Upper lobe of left lung (tissue), 6 donors: ENCODE measurements at regions not wholly inside any gene's neighbourhood (a gene's known extent, or its start where the extent isn't known, plus 50 kb on each side); places are given as distances from the start of the nearest gene placed in this dataset.

Source experiments
- ATAC-seq, 2 donors: fragments of 200-7000 bp; cut with Tn5 transposase; one replicate each; pipeline ENCODE4 v1.9.1; 2022; ENCODE audit warnings: mild to moderate bottlenecking in 2 of 2, moderate library complexity in 2 of 2; ENCODE audit not compliant: low FRiP score in 2 of 2
- DNase-seq, 2 donors: peaks; one replicate each; pipeline ENCODE4 v3.0.0-alpha.2; 2019 to 2020
- H3K27ac ChIP-seq, 4 donors: fragments of 200-600 bp; sonication (generic); one replicate each; pipeline ENCODE4 v1.5.1; 2016 to 2019
- H3K27me3 ChIP-seq, 4 donors: fragments of 200-600 bp; sonication (generic); one replicate each; pipeline ENCODE4 v1.5.1; 2017 to 2019
- H3K36me3 ChIP-seq, 4 donors: fragments of 200-600 bp; sonication (generic); one replicate each; pipeline ENCODE4 v1.5.1; 2016 to 2019
- H3K4me1 ChIP-seq, 4 donors: fragments of 200-600 bp; sonication (generic); one replicate each; pipeline ENCODE4 v1.5.1; 2018 to 2019
- H3K4me3 ChIP-seq, 4 donors: fragments of 200-600 bp; sonication (generic); one replicate each; pipeline ENCODE4 v1.5.1; 2017 to 2019; ENCODE audit warnings: mild to moderate bottlenecking in 2 of 4, moderate library complexity in 1 of 4
- H3K9me3 ChIP-seq, 4 donors: fragments of 200-600 bp; sonication (generic); one replicate each; pipeline ENCODE4 v1.5.1; 2018 to 2019
- EP300 ChIP-seq, 4 donors: sonication (generic); formaldehyde crosslinking; IDR thresholded peaks; one replicate each; pipeline ENCODE4 v1.5.1; 2017; ENCODE audit warnings: antibody characterized with exemption in 4 of 4, control low read depth in 2 of 4
- POLR2A ChIP-seq, 4 donors: fragments of 450-650 bp; IDR thresholded peaks; one replicate each; pipeline ENCODE4 v1.5.1; 2016 to 2017; ENCODE audit warnings: antibody characterized with exemption in 4 of 4, mild to moderate bottlenecking in 2 of 4
- POLR2AphosphoS5 ChIP-seq, 2 donors: sonication (generic); formaldehyde crosslinking; IDR thresholded peaks; one replicate each; pipeline ENCODE4 v1.5.1; 2017; ENCODE audit warnings: antibody characterized with exemption in 2 of 2
- WGBS, 2 donors: methylation state at CpG; one replicate each; pipeline ENCODE4 v1.1.5; 2017 to 2018; 5-methylcytosine and 5-hydroxymethylcytosine counted together
- TF ChIP-seq, protein P1 (sequence below), 6 experiments: fragments of 450-650 bp in 4 of 6; fragments of 200-600 bp in 2 of 6; sonication (generic) in 2 of 6; IDR thresholded peaks; one replicate each; pipeline ENCODE4 v1.5.1; 2016 to 2019; ENCODE audit warnings: antibody characterized with exemption in 6 of 6
- donor health status: DM: no; HTN: no; CAD: no; lungs with moderate emphysema.
- donor health status: DM: no; HTN: yes; CAD: no; lungs with severe emphysema.

- peak in 1 of 2 donors; percentile 80 for ATAC-seq
- no peak for DNase-seq
- Histone ChIP-seq H3K4me1 (peaks cover 27 to 44% (median 35%) of the 10 kb centered on the region in 4 donors), H3K9me3 (no peaks in the 10 kb centered on the region), H3K27me3 (no peaks in the 10 kb centered on the region), H3K36me3 (no peaks in the 10 kb centered on the region), H3K27ac (peak overlapping the region; percentile 46 to 68 (median 54)), H3K4me3 (no peak overlapping the region)
- WGBS, 2 donors: 33% methylated on average over 8 of the region's 8 CpGs
- no peak for TF ChIP-seq POLR2AphosphoS5 (IDR thresholded peaks at IDR 0.05)
- TF ChIP-seq POLR2A (IDR thresholded peaks at IDR 0.05): no peak
- TF ChIP-seq, protein P1, sequence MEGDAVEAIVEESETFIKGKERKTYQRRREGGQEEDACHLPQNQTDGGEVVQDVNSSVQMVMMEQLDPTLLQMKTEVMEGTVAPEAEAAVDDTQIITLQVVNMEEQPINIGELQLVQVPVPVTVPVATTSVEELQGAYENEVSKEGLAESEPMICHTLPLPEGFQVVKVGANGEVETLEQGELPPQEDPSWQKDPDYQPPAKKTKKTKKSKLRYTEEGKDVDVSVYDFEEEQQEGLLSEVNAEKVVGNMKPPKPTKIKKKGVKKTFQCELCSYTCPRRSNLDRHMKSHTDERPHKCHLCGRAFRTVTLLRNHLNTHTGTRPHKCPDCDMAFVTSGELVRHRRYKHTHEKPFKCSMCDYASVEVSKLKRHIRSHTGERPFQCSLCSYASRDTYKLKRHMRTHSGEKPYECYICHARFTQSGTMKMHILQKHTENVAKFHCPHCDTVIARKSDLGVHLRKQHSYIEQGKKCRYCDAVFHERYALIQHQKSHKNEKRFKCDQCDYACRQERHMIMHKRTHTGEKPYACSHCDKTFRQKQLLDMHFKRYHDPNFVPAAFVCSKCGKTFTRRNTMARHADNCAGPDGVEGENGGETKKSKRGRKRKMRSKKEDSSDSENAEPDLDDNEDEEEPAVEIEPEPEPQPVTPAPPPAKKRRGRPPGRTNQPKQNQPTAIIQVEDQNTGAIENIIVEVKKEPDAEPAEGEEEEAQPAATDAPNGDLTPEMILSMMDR (IDR thresholded peaks at IDR 0.05): no peak
- TF ChIP-seq EP300 (IDR thresholded peaks at IDR 0.05): no peak
Observed at GRCh38 chr2:42959234-42960001, 167.0 kb upstream of the HAAO start.

DNA sequence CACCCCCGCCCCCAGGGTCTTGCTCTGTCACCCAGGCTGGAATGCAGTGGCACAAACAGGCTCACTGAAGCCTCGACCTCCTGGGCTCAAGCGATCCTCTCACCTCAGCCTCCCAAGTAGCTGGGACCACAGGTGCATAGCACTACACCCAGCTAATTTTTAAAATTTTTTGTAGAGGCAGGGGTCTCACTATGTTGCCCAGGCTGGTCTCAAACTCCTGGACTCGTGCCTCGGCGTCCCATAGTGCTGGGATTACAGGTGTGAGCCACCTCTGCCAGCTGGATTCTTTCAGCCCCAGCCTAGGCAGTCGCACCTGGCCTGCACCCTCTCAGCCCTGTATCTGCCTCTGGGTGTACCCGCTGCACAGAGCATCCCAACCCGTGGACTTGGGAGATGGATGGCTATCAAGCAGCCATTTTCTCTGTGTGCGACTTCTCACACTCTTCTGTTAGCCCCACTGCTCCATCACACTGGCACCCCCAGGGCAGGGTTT, 166.4 kb upstream of the HAAO start:
- no peaks in the 10 kb centered on the region for H3K36me3 ChIP-seq
- peak overlapping the region; percentile 46 to 68 (median 54) for H3K27ac ChIP-seq
- H3K9me3 ChIP-seq: no peaks in the 10 kb centered on the region
- DNase-seq (no peak), ATAC-seq (no peak)
- no peak overlapping the region for H3K4me3 ChIP-seq
- H3K27me3 ChIP-seq: no peaks in the 10 kb centered on the region
- 85 to 89% methylated on average over 10 of the region's 10 CpGs for WGBS, 2 donors
- H3K4me1 ChIP-seq: peaks cover 27 to 48% (median 40%) of the 10 kb centered on the region in 4 donors
- TF ChIP-seq EP300 (IDR thresholded peaks at IDR 0.05) (no peak), POLR2AphosphoS5 (IDR thresholded peaks at IDR 0.05) (no peak), POLR2A (IDR thresholded peaks at IDR 0.05) (no peak)
- TF ChIP-seq, protein P1 (IDR thresholded peaks at IDR 0.05): no peak

- H3K27me3 ChIP-seq: no peaks in the 10 kb centered on the region
- no peak overlapping the region for H3K4me3 ChIP-seq
- no peaks in the 10 kb centered on the region for H3K36me3 ChIP-seq
- peaks cover 31 to 56% (median 45%) of the 10 kb centered on the region in 4 donors for H3K4me1 ChIP-seq
- no peak for DNase-seq
- H3K9me3 ChIP-seq: no peaks in the 10 kb centered on the region
- 97 to 99% methylated on average over 5 of the region's 5 CpGs for WGBS, 2 donors
- no peak for ATAC-seq
- no peak overlapping the region for H3K27ac ChIP-seq
- TF ChIP-seq POLR2A (IDR thresholded peaks at IDR 0.05) (no peak), EP300 (IDR thresholded peaks at IDR 0.05) (no peak), POLR2AphosphoS5 (IDR thresholded peaks at IDR 0.05) (no peak)
- TF ChIP-seq, protein P1 (IDR thresholded peaks at IDR 0.05): no peak
Observed at GRCh38 chr2:42957861-42958301, 165.5 kb upstream of the HAAO start.

DNA sequence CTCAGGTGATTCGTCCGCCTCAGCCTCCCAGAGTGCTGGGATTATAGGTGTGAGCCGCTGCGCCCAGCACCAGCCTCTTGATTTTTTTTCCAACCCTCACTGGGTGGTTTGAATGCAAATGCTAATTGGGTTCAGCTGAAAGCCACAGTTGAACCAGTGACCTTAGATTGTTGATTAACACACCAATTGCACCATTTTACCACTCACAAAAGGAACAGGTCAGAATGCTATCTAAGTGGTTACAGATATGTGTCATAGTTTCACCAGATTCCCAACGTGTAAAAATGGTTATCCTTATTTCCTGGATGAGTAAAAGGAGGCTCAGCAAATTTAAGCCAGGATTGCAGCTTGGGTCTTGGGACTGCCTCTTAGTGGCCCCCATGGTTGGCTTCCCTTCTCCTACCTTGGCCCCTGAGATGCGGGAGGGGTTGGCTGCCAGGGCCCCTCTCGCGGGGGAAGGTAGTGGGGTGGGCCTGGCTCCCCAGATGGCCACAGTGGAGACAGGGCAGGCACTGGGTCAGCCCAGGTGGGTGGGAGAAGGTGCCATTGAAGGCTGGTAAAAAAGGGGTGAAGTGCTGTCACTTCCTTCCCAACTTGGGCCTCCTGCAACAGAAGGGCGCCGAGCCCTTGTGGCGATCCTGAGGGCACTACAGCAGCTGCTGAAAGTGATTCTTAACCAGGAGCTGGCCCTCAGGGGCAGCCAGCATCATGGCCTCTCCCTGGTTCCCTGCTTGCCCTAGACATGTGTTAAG, 164.9 kb upstream of the HAAO start:
- no peak for DNase-seq
- 73 to 82% methylated on average over 9 to 11 of the region's 11 CpGs for WGBS, 2 donors
- TF ChIP-seq, protein P1 (IDR thresholded peaks at IDR 0.05): no peak
- no peak for TF ChIP-seq EP300 (IDR thresholded peaks at IDR 0.05)
- Histone ChIP-seq H3K9me3 (no peaks in the 10 kb centered on the region), H3K27me3 (no peaks in the 10 kb centered on the region), H3K36me3 (no peaks in the 10 kb centered on the region), H3K4me1 (peaks cover 33 to 59% (median 44%) of the 10 kb centered on the region in 4 donors), H3K4me3 (no peak overlapping the region), H3K27ac (no peak overlapping the region)
- no peak for ATAC-seq
